HG02642 (cell line): ENCODE measurements at regions not wholly inside any gene's neighbourhood (a gene's known extent, or its start where the extent isn't known, plus 50 kb on each side); places are given as distances from the start of the nearest gene placed in this dataset.
"Not testable (repeated sequence)": the region's sequence is repeated elsewhere in the genome, so short reads cannot be mapped to it uniquely, and the experiment has no call there.

Source experiments
- ATAC-seq: cut with Tn5 transposase; IDR thresholded peaks from one replicate; pipeline ENCODE4 v1.9.1; 2021; ENCODE audit warnings: mild to moderate bottlenecking; ENCODE audit not compliant: unreplicated experiment, poor library complexity

DNA sequence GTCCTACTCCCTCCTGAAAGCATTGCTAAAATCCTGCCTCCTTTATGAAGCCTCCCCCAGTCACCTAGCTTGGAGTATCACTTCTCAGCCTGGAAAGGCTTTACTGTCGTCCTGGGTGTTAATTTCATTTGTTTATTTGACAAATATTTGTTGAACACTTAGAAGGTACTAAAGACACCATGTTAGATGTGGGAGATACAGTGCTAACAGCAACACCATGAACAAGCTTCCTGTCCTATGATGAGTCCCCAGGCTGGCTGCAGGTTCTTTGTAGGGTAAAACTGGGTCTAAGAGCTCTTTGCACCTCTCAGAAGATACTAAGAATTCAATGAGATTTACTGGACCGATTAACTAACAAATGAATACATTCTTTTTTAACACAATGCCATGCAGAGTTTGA is 109.2 kb upstream of the TMEM170B start:
- ATAC-seq, result no peak

DNA sequence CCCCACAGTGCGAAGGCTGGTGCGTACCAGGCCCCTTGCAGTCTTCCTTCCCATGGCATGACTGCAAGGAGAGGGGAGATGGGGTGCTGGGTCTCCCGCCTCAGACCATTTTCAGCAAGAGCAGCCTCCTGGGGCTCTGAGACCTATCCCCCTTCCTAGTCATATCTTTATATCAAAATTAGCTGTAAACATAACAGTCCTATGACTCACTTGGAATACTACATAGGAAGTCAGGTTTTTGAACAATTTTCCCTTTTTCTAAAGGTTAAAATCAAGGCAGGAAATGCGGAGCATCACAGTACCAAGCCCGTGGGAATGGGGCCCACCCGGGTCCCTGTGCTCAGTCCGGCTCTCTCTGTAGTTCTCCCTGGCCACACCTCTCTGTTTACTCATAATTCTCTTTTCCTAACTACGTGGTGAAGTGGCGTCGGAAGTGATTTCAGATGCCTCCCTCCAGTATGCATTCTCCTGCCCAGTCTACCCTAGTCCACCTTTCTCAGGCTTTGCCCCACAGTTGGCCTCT is 109.8 kb upstream of the TMEM170B start:
- ATAC-seq, result no peak

DNA sequence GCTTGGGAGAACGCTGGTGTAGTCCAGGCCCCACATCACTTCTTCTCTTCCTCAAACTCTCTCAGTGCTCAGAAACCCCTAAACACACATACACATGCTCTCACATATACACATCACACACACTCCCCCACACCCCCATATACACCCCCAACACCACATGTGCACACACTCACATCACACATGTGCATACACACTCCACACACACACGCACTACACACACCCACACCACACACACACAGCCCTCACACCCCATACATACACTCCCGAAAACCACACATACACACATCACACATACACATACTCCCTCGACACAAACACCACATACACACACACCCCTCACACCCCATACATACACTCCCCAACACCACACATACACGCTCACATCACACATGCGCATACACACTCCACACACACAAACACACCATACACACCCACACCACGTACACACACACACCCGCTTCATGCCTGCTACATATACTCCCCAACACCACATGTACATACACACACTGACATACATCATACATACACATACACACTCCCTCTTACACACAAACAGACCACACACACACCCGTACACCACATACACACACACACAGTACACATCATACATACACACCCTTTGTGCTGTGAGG is 110.3 kb upstream of the TMEM170B start:
- ATAC-seq, result no peak

DNA sequence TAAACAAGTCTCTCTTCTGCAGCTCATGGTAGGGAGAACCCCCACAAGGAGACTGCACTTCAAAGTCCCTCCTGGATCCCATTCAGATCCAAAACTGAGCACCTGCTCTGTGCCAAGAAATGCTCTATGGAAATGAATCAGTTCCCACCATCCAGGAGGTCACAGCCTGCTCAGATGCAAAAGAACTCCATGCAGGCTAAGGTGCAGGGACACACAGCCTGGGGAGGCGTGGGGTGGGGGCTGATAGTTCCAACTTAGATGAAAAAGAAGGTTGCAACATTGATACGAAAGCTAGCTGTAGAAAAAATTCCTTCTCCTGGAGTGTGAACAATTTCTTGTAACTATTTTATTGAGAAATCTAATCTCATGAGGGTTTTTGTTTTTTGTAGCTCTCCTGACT is 111.0 kb upstream of the TMEM170B start:
- no peak for ATAC-seq

DNA sequence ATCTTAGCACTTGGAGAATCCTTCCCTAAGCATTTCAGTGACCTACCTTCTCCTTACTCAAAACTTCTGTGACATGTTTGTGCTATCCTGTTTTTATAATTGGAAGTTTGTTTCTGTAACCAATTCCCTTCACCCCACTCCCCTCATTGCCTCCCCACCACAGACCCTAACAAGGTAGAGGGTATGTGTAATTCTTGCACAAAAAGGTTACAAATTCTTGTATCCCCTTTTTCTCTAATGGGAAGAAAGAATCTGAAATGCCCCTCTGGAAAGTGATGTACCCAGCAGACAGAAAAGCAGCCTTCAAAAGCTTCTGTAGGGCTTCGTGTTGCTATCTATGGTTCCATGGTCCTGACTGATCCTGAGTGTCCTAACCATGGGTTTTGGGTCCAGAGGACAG is 111.7 kb upstream of the TMEM170B start:
- no peak for ATAC-seq

DNA sequence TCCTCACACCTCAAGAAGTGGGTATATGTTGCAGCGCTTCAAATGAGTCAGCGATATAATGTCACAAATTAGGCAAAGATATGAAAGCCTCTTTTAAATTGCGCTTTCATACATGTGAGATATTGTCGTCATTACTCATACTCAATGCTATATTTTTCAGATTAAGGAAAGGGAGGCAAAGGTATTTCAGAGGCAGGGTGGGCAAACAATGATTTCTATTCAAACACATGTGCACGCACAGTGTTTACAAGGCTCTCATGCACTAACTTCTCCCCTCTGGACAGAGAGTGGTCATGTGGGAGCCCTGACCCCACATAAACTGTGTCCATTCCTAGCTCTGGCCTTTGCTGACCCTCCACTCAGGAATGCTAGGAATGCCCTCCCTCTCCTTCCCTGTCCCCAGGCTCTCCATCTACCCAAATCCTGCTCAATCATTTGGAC is 112.1 kb upstream of the TMEM170B start:
- no peak for ATAC-seq

DNA sequence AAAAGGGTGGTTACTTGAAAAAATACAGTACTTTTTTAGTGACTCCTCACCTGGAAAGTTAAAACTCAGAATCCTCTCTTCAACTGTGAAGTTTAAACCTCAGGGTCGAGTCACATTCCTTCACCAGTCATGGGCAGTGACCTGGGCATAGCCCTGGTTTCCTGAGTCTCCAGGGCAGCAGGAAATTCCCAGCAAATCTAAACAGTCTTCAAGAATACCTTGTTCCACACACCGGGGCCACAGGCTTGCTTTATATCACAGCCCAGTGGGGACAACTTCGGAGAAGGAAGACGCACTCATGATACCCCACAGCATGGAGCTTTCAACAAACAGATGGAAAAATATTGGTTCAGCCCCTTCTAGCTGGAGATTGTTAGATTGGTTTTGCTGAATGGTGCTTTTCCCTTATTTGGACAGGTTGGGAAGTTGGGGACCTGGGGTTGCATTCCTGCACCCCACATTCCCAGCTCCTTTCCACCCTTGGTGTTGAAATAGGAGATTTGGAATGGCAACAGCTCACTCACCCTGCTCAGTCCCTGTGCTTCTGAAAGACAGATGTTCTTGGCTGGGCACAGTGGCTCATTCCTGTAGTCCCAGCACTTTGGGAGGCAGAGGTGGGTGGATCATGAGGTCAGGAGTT is 113.0 kb upstream of the TMEM170B start:
- ATAC-seq, result no peak

DNA sequence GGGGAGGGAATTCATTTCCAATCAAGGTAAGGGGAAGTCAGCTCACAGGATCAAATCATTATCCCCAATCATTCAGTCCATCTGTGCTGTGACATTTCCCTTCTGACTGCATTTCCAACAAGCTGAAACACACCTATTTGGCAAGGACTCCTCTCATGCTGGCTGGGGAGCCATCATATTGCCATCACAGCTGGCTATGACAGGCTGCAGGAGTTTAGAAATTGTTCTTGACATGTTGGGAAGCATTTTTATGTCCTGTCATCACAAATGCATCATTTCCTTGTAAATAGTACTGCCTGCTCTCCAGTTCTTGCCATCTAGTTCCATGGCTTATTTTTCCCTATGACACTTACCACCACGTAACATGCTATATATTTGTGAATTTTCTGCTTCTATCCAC is 113.9 kb upstream of the TMEM170B start:
- no peak for ATAC-seq

DNA sequence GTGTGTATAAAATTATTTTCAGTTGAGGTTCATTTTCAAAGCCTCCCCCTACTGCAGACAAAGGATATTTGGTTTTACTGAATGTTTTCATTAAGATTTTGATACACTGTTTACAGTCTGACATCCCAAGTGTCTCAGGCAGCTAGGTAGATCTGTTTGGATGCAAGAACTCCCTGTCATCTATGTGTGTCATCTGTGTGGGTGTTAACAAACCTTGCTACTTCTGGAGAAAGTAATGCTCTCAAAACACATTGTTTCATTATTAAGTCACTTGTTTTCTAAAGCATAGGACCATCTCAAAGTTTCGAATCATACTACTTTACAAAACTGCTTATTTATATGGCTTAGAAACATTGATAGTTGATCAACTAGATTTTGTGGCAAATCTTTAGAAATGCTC is 114.5 kb upstream of the TMEM170B start:
- ATAC-seq, result no peak

DNA sequence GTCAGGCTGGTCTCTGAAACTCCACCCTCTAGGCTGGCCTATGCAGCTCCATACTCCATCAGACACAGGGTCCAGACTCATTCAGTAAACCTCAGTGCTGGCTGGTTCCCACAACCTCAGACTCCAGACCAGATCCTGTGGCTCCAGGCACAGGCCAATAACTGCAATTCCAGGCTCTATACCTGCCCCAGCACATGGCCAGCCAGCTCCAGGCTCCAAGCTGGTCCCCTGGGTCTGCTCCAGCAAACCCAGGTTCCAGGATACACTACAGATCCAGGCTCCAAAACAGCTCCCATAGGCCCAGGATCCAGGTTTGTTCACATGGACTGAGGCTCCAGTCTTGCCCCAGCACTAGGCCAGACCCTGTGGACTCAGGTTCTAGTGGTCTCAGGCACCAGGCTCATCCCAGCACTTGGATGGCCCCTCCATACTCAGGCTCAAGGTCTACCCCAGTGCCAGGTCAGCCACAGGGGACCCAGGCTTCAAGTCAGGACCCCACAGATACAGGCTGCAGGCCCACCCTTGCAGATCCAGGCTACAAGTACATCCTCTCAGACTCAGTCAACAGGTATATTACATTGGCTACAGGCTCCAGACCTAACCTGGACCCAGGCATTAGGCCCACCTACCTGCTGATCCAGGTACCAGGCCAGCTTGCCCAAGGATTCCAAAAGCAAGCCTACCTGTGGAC is 117.6 kb upstream of the TMEM170B start:
- no peak for ATAC-seq

DNA sequence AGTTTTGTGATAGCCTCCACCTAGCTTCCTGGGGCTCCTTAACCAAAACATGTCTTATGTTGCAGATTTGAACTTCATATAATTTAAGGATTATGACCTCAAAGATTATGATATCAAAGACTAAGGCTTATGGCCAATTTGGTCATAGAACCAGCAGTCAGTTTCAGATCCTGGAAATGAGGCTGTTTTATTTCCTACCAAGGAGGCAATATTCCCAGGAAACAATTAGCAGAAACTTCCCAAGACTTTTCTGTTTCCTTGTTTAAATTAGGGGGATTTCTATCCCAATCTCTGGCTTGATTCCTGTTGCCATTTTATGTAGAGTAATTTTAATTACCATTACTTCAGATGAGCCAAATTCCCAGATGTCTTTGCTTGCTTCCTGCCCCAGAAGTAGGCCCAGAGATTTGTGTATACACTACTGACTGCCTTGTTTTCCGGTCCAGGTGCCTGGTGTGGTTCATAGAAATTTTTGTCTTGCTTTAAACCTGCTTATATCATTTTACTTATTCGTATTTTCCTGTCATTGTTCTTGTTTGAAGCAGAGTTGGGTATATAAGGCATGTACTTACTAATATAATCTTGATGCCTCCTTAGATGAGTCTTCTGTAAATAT is 119.2 kb upstream of the TMEM170B start:
- no peak for ATAC-seq

DNA sequence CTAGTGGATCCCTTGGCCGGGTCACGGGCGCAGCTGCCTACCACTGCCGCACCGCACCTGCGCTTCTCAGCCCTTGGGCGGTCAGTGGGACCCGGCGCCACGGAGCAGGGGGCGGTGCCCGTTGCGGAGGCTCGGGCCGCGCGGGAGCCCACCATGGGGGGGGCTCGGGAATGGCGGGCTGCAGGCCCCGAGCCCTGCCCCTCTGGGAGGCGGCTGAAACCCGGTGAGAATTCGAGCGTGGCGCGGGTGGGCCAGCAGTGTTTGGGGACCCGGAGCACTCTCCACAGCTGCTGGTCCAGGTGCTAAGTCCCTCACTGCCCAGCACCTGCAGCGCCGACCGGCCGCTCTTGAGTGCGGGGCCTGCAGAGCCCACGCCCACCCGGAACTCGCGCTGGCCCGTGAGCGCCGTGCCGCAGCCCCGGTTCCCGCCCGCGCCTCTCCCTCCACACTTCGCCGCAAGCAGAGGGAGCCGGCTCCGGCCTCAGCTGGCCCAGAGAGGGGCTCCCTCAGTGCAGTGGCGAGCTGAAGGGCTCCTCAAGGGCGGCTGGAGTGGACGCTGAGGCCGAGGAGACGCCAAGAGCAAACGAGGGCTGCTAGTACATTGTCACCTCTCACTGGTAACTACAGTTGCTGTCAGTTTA is 120.5 kb upstream of the TMEM170B start:
- no peak for ATAC-seq

DNA sequence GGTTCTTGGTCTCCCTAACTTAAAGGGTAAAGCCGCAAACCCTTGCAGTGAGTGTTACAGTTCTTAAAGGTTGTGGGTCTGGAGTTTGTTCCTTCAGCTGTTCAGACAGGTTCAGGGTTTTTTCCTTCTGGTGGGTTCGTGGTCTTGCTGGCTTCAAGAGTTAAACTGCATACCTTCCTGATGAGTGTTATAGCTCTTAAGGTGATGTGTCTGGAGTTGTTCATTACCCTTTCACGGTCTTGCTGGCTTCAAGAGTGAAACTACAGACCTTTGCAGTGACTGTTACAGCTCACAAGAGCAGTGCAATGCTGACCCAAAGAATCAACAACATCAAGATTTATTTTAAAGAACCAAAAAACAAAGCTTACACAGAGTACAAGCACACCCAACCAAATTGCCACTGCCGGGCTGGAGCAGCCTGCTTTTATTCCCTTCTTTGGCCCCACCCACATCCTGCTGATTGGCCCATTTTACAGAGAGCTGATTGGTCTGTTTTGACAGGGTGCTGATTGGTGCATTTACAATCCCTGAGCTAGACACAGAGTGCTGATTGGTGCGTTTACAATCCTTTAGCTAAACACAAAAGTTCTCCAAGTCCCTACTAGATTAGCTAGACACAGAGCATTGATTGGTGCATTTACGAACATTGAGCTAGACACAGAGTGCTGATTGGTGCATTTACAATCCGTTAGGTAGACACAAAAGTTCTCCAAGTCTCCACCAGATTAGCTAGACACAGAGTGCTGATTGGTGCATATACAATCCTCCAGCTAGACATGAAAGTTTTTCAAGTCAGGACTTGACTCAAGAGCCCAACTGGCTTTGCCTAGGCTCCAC is 121.2 kb upstream of the TMEM170B start:
- not testable (repeated sequence) for ATAC-seq

DNA sequence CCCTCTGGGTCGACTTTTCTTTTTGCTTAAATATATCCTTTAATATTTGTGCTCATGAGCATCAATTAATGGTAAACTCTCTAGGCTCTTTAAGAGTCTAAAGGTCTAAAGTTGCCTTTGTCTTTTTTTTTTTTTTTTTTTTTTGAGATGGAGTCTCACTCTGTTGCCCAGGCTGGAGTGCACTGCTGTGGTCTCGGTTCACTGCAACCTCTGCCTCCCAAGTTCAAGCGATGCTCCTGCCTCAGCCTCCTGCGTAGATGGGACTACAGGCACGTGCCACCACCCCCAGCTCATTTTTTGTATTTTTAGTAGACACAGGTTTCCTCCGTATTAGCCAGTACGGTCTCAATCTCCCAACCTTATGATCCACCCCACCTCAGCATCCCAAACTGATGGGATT is 122.0 kb upstream of the TMEM170B start:
- ATAC-seq, result no peak

DNA sequence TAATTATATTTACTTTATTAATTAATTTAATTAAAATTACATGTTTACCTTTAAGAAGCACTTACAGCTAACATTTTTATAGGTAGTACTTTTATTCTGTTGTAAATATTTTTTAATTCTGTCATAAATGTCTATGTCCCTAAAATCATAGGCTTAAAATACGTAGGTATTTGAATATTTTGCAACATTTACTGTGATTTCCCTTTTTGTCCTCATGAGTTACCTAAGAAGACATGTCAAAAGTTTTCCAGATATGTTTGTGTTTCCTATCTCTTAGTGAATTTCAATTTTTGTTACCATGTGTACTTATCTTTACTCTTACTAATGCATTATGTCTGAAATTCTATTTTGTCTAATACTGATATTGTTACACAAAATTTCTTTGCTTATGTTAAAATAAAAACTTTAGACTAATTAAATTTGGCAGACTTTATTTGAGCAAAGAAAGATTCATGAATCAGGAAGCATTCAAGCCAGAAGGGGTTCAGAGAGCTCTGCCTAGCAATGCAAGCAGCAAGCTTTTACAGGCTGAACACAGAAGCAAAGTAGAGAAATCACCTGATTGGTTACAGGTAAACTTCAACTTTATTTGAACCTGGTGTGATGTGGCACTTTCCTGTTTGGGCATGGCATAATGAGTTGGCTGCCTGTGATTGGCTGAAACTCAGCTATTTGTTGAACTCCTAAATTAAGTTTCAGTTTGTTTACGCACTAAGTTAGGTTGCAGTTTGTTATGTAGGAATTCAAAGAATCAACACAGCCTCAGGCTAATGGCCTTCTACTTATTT is 123.2 kb upstream of the TMEM170B start:
- ATAC-seq, result peak; percentile 54

DNA sequence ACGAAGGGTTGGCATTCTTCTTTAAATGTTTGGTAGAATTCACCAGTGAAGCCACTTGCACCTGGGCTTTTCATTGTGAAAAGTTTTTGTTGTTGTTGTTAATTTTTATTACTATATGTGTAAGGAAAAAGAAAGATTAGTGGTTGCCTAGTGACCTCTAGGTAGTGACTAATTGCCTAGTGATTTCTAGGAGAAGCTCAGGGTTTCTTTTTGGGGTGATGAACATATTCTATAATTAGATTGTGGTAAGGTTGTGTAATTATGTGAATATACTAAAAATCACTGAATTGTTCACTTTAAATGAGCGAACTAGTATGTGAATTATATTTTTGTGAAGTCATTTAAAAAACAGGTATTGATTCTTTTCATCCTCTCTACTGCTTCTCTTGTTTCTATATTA is 123.8 kb upstream of the TMEM170B start:
- no peak for ATAC-seq

DNA sequence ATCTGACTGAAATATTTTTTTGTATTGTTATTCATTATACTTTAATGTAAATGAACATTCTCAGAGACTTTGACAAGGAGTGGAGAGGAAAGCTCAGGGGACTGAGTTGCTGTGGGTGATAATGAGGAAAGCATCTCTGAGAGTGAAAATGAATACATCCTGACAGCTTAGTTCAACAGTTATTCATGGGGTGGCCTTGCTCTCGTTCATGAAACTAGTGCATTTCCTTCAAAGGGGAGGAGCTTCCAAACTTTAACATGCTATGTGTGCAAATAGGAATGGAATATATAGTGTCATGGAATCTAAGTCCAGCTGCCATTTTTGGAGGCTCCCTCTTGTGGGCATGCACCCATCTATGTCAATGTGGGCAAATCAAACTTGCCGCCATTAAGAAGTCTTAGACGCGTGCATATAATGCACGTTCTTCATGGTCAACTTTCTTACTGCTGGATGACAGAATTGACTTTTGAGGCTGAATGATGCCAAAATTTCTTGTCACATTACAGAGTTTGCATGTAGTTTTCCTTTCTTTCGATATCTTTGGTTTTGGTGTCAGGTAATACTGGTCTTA is 124.3 kb upstream of the TMEM170B start:
- no peak for ATAC-seq

DNA sequence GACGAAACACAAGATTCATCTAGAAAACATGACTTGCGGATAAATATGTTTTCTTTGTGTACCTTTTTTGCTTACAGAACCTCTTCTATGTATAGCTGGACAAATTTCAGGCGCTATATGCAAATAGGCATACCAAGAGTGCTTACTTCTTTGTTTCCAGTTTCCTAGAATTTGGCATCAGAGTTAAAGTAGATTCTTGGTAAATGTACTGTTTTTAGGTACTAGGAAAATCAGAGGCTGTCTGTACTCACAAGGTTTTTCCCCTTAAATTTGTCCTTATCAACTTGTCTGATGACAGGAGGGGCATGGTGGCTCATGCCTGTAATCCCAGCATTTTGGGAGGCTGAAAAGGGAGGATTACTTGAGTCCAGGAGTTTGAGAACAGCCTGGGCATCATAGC is 124.9 kb upstream of the TMEM170B start:
- no peak for ATAC-seq

DNA sequence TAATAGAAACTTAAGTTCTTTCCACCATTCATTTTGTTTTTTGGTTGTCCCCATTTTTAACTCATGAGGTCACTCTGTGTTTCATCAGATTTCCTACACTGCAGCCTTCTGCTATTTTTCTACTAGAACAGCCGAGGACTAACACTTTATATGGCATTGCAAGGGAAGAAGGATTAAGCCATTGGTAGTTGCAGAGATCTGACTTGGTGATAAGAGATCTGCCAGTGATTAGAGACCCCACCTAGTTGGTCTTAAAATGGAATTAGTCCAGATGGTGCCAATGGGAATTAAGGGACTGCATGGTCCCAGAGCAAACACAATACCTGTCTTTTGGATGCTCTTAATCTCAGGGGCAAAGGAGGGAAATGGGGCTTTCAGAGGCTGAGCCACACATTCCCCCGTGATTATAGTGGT is 125.5 kb upstream of the TMEM170B start:
- no peak for ATAC-seq
